Ishikawa (cell line): ENCODE measurements at regions not wholly inside any gene's neighbourhood (a gene's known extent, or its start where the extent isn't known, plus 50 kb on each side); places are given as distances from the start of the nearest gene placed in this dataset.

Source experiments
- CEBPB ChIP-seq: IDR thresholded peaks from 2 replicates; pipeline ENCODE4 v1.6.1; 2012
- CREB1 ChIP-seq: IDR thresholded peaks from 2 replicates; pipeline ENCODE4 v1.6.1; 2012; ENCODE audit warnings: low read depth
- EGR1 ChIP-seq: IDR thresholded peaks from 2 replicates; pipeline ENCODE4 v1.6.1; 2012
- EP300 ChIP-seq: IDR thresholded peaks from 2 replicates; pipeline ENCODE4 v1.6.1; 2012; ENCODE audit warnings: borderline replicate concordance
- FOXM1 ChIP-seq: IDR thresholded peaks from 2 replicates; pipeline ENCODE4 v1.6.1; 2012; ENCODE audit warnings: low read depth, borderline replicate concordance
- NFIC ChIP-seq: IDR thresholded peaks from 2 replicates; pipeline ENCODE4 v1.6.1; 2012
- RAD21 ChIP-seq: IDR thresholded peaks from 2 replicates; pipeline ENCODE4 v1.6.1; 2012; ENCODE audit warnings: low read depth
- TAF1 ChIP-seq: IDR thresholded peaks from 2 replicates; pipeline ENCODE4 v1.6.1; 2012; ENCODE audit warnings: low read depth, mild to moderate bottlenecking
- TCF12 ChIP-seq: IDR thresholded peaks from 2 replicates; pipeline ENCODE4 v1.6.1; 2012; ENCODE audit warnings: low read depth
- TEAD4 ChIP-seq: IDR thresholded peaks from 2 replicates; pipeline ENCODE4 v1.6.1; 2012
- YY1 ChIP-seq: IDR thresholded peaks from 2 replicates; pipeline ENCODE4 v1.6.1; 2012; ENCODE audit warnings: low read depth
- ZBTB7A ChIP-seq: IDR thresholded peaks from 2 replicates; pipeline ENCODE4 v1.6.1; 2012; ENCODE audit warnings: low read depth
- TF ChIP-seq, protein P1 (sequence below): IDR thresholded peaks from 2 replicates; pipeline ENCODE4 v1.6.1; 2012; ENCODE audit warnings: low read depth, mild to moderate bottlenecking
- TF ChIP-seq, protein P2 (sequence below): IDR thresholded peaks from 2 replicates; pipeline ENCODE4 v1.6.1; 2012
- TF ChIP-seq, protein P3 (sequence below): IDR thresholded peaks from 2 replicates; pipeline ENCODE4 v1.6.1; 2012

DNA sequence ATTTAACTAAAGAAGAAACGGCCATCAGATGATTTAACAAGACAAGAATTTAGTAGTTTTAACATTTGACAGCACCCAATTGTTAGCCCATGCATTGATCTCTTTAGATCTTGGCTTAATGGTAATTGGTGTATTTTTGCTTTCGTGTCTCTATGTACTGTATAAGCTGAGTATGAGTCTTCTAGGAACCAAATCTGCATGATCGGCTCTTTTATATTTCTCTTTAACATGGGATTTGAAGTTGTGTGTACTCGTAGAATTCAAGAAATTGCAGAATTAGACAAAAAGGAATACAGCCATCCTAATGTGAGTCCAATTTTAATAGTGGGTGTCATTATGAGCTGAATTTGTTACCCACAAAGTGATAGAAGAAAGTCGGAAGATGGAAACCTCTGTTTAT lies 438.9 kb upstream of the WWC1 start:
- no peak for TF ChIP-seq CEBPB
- TF ChIP-seq, protein P1, sequence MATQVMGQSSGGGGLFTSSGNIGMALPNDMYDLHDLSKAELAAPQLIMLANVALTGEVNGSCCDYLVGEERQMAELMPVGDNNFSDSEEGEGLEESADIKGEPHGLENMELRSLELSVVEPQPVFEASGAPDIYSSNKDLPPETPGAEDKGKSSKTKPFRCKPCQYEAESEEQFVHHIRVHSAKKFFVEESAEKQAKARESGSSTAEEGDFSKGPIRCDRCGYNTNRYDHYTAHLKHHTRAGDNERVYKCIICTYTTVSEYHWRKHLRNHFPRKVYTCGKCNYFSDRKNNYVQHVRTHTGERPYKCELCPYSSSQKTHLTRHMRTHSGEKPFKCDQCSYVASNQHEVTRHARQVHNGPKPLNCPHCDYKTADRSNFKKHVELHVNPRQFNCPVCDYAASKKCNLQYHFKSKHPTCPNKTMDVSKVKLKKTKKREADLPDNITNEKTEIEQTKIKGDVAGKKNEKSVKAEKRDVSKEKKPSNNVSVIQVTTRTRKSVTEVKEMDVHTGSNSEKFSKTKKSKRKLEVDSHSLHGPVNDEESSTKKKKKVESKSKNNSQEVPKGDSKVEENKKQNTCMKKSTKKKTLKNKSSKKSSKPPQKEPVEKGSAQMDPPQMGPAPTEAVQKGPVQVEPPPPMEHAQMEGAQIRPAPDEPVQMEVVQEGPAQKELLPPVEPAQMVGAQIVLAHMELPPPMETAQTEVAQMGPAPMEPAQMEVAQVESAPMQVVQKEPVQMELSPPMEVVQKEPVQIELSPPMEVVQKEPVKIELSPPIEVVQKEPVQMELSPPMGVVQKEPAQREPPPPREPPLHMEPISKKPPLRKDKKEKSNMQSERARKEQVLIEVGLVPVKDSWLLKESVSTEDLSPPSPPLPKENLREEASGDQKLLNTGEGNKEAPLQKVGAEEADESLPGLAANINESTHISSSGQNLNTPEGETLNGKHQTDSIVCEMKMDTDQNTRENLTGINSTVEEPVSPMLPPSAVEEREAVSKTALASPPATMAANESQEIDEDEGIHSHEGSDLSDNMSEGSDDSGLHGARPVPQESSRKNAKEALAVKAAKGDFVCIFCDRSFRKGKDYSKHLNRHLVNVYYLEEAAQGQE: no peak
- TF ChIP-seq EGR1: no peak
- TF ChIP-seq TAF1: no peak
- TF ChIP-seq TCF12: no peak
- no peak for TF ChIP-seq FOXM1
- no peak for TF ChIP-seq NFIC
- TF ChIP-seq EP300: no peak
- TF ChIP-seq, protein P2, sequence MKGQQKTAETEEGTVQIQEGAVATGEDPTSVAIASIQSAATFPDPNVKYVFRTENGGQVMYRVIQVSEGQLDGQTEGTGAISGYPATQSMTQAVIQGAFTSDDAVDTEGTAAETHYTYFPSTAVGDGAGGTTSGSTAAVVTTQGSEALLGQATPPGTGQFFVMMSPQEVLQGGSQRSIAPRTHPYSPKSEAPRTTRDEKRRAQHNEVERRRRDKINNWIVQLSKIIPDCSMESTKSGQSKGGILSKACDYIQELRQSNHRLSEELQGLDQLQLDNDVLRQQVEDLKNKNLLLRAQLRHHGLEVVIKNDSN: no peak
- TF ChIP-seq RAD21: no peak
- TF ChIP-seq YY1: no peak
- TF ChIP-seq CREB1: no peak
- TF ChIP-seq, protein P3, sequence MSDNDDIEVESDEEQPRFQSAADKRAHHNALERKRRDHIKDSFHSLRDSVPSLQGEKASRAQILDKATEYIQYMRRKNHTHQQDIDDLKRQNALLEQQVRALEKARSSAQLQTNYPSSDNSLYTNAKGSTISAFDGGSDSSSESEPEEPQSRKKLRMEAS: no peak
- TF ChIP-seq TEAD4: no peak
- no peak for TF ChIP-seq ZBTB7A

DNA sequence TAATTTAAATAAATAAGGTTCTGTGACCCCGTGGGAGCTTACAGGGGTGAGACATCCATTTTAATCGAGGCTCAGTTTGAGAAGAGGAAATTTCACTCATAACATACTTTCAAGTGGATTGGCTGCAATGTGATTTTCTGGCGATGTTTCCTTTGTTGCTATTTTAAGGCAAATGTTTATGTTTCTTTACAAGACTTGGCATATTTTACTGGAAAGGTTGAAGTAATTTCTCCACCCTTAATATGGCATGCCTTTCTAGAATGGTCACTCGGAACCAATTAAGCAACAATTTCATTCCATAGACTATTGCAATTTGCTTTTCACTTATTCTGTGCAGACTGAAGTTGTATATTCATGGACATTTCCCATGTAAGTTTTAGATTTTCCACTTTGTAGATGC lies 438.0 kb upstream of the WWC1 start:
- TF ChIP-seq CREB1: no peak
- TF ChIP-seq TCF12: no peak
- TF ChIP-seq, protein P2: no peak
- no peak for TF ChIP-seq YY1
- TF ChIP-seq EGR1: no peak
- no peak for TF ChIP-seq FOXM1
- TF ChIP-seq, protein P1: no peak
- no peak for TF ChIP-seq NFIC
- no peak for TF ChIP-seq TEAD4

DNA sequence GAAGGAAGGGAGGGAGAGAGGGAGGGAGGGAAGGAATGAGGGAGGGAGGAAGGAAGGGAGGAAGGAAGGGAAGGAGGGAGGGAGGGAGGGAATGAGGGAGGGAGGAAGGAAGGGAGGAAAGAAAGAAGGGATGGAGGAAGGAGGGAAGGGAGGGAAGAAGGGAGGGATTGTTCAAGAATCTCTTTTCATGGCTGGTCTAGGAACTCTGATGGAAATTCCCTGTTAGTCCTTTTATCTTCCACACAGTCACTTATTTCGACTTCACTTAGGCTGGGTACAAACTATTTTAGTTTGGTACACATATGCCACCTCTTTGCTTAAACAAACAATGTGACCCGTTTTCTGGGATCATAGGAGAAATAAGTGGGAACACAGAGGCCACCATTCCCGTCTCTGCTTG lies 435.6 kb upstream of the WWC1 start:
- TF ChIP-seq TCF12: no peak
- TF ChIP-seq CEBPB: no peak
- TF ChIP-seq, protein P3: no peak
- TF ChIP-seq TAF1: no peak
- TF ChIP-seq, protein P1: no peak
- no peak for TF ChIP-seq ZBTB7A
- no peak for TF ChIP-seq NFIC
- TF ChIP-seq TEAD4: no peak
- no peak for TF ChIP-seq EGR1
- TF ChIP-seq, protein P2: no peak
- no peak for TF ChIP-seq EP300
- no peak for TF ChIP-seq CREB1
- no peak for TF ChIP-seq RAD21
- TF ChIP-seq YY1: no peak
- no peak for TF ChIP-seq FOXM1

DNA sequence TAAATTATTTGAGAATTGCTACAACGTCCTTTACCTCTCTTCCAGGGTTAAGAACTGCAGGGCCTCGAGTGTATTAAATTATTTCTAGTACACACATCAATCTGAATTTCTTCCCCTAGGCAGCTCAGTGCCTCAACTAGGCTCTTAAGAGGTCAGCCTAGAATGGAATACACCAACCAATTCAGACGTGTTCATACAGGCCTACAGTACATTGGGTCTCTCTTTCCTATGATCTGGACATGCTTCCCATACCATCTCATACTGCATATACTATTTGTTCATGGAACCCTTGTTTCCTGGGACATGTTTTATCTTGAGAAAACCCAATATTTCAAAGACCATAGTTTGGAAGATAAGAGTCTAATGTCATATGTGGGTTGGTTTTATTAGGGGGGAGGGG lies 434.1 kb upstream of the WWC1 start:
- TF ChIP-seq, protein P3: no peak
- TF ChIP-seq NFIC (no peak), TEAD4 (no peak), CEBPB (no peak), YY1 (no peak), ZBTB7A (no peak)
- TF ChIP-seq, protein P1: no peak
